ENCODE measurements at regions not wholly inside any gene's neighbourhood (a gene's known extent, or its start where the extent isn't known, plus 50 kb on each side); places are given as distances from the start of the nearest gene placed in this dataset.

GRCh38 chr6:92910646-92911045 is 508.7 kb downstream of the EPHA7 start:
- no peak for TF ChIP-seq EP300 (IDR thresholded peaks at IDR 0.05)
- TF ChIP-seq POLR2AphosphoS5 (IDR thresholded peaks at IDR 0.05), result no peak
- TF ChIP-seq CTCF (IDR thresholded peaks at IDR 0.05), result no peak
- TF ChIP-seq POLR2A (IDR thresholded peaks at IDR 0.05), result no peak

Data from upper lobe of left lung (tissue), 4 donors.